GM18907 (cell line): ENCODE measurements at regions not wholly inside any gene's neighbourhood (a gene's known extent, or its start where the extent isn't known, plus 50 kb on each side); places are given as distances from the start of the nearest gene placed in this dataset.

ENCODE experiments used
- ATAC-seq: cut with Tn5 transposase; IDR thresholded peaks from one replicate; pipeline ENCODE4 v1.9.1; 2021; ENCODE audit warnings: mild to moderate bottlenecking, moderate library complexity; ENCODE audit not compliant: unreplicated experiment

- no peak for ATAC-seq
Observed at GRCh38 chr5:103617913-103618312, 55.3 kb upstream of the NUDT12 start.

- ATAC-seq = no peak
Observed at GRCh38 chr5:103617090-103617489, 54.5 kb upstream of the NUDT12 start.

GRCh38 chr5:103612545-103612944, 50.0 kb upstream of the NUDT12 start:
- no peak for ATAC-seq
